Fibroblast of lung (primary cell): ENCODE measurements at regions not wholly inside any gene's neighbourhood (a gene's known extent, or its start where the extent isn't known, plus 50 kb on each side); places are given as distances from the start of the nearest gene placed in this dataset.

Experiments
- DNase-seq, 2 donors: peaks; one replicate each; pipeline versions ENCODE4 v3.0.0 to v3.0.0-alpha.2; 2010; ENCODE audit warnings: low read depth in 2 of 2
- H2AFZ ChIP-seq: 2 replicates; pipeline ENCODE4 v1.5.1; 2012; ENCODE audit warnings: low read length, control low read depth, inconsistent platforms
- H3K27ac ChIP-seq: 2 replicates; pipeline ENCODE4 v1.5.1; 2011; ENCODE audit warnings: low read length, control low read depth; ENCODE audit not compliant: insufficient read depth
- H3K27me3 ChIP-seq: 2 replicates; pipeline ENCODE4 v1.5.1; 2011; ENCODE audit warnings: mild to moderate bottlenecking, low read length; ENCODE audit not compliant: control insufficient read depth, insufficient read depth
- H3K36me3 ChIP-seq: 2 replicates; pipeline ENCODE4 v1.5.1; 2011; ENCODE audit warnings: low read length; ENCODE audit not compliant: control insufficient read depth, insufficient read depth
- H3K4me1 ChIP-seq: 2 replicates; pipeline ENCODE4 v1.5.1; 2011; ENCODE audit warnings: low read length; ENCODE audit not compliant: control insufficient read depth, insufficient read depth; ENCODE audit errors: extremely low read depth
- H3K4me2 ChIP-seq: 2 replicates; pipeline ENCODE4 v1.5.1; 2011; ENCODE audit warnings: low read length, control low read depth; ENCODE audit not compliant: insufficient read depth; ENCODE audit errors: extremely low read depth
- H3K4me3 ChIP-seq, 4 experiments: fragments of 200-600 bp in 1 of 4; sonication (generic) in 1 of 4; replicated peaks in 1 of 4; 2 replicates each; pipeline ENCODE4 v1.5.1; 2011 to 2016; ENCODE audit warnings: low read length in 4 of 4, low read depth in 3 of 4, mild to moderate bottlenecking in 3 of 4, control low read depth in 2 of 4, inconsistent platforms in 1 of 4, mixed read lengths in 1 of 4; ENCODE audit not compliant: insufficient read depth in 1 of 4; ENCODE audit errors: control extremely low read depth in 1 of 4
- H3K79me2 ChIP-seq: 2 replicates; pipeline ENCODE4 v1.5.1; 2012; ENCODE audit warnings: mild to moderate bottlenecking, low read length, inconsistent platforms; ENCODE audit not compliant: control insufficient read depth, insufficient read depth
- H3K9ac ChIP-seq: 2 replicates; pipeline ENCODE4 v1.5.1; 2011; ENCODE audit warnings: mild to moderate bottlenecking, low read length, control low read depth; ENCODE audit not compliant: insufficient read depth
- H3K9me3 ChIP-seq: 2 replicates; pipeline ENCODE4 v1.5.1; 2012; ENCODE audit warnings: low read depth, low read length; ENCODE audit not compliant: control insufficient read depth, insufficient read depth
- H4K20me1 ChIP-seq: 2 replicates; pipeline ENCODE4 v1.5.1; 2011; ENCODE audit warnings: low read length; ENCODE audit not compliant: control insufficient read depth, insufficient read depth; ENCODE audit errors: extremely low read depth
- EZH2 ChIP-seq: IDR thresholded peaks from 2 replicates; pipeline ENCODE4 v1.5.1; 2012; ENCODE audit warnings: low read length, control low read depth, mild to moderate bottlenecking; ENCODE audit errors: missing control alignments
- TF ChIP-seq, protein P1 (sequence below), 2 donors: IDR thresholded peaks in 1 of 2; conservative IDR thresholded peaks in 1 of 2; 1 replicate in 1 of 2; 2 replicates in 1 of 2; pipeline ENCODE4 v1.5.1; 2011 to 2012; ENCODE audit warnings: low read length in 2 of 2, control low read depth in 1 of 2, inconsistent platforms in 1 of 2, low read depth in 1 of 2, mild to moderate bottlenecking in 1 of 2

DNA sequence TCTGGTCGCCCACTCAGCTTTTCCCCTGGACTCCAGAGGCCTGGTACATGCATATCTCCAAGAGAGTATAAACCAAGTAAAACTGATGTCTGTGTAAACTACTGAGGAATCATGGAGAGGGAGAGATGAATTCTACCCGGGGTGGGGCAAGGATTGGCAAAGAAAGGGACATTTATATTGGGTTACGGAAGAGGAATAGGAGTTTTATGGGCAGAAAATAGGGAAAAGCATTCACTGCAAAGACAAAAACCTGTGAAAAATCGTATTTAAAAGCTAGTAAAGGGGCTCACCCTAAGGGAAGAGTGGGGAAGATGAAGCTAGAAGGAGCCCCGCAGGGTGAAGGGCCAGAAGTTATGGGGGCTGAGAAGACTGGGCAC is 248.0 kb upstream of the KLF4 start:
- Histone ChIP-seq H3K4me2 (peak overlapping the region; percentile 73), H3K36me3 (no peaks in the 10 kb centered on the region), H3K9me3 (no peaks in the 10 kb centered on the region), H3K27me3 (no peaks in the 10 kb centered on the region), H2AFZ (no peak overlapping the region), H4K20me1 (no peaks in the 10 kb centered on the region), H3K4me3 (no peak overlapping the region), H3K4me1 (peaks cover 35% of the 10 kb centered on the region), H3K27ac (peak overlapping the region; percentile 97), H3K79me2 (no peaks in the 10 kb centered on the region), H3K9ac (peak overlapping the region; percentile 39)
- no peak for DNase-seq
- no peak for TF ChIP-seq EZH2
- TF ChIP-seq, protein P1, sequence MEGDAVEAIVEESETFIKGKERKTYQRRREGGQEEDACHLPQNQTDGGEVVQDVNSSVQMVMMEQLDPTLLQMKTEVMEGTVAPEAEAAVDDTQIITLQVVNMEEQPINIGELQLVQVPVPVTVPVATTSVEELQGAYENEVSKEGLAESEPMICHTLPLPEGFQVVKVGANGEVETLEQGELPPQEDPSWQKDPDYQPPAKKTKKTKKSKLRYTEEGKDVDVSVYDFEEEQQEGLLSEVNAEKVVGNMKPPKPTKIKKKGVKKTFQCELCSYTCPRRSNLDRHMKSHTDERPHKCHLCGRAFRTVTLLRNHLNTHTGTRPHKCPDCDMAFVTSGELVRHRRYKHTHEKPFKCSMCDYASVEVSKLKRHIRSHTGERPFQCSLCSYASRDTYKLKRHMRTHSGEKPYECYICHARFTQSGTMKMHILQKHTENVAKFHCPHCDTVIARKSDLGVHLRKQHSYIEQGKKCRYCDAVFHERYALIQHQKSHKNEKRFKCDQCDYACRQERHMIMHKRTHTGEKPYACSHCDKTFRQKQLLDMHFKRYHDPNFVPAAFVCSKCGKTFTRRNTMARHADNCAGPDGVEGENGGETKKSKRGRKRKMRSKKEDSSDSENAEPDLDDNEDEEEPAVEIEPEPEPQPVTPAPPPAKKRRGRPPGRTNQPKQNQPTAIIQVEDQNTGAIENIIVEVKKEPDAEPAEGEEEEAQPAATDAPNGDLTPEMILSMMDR (conservative IDR thresholded peaks at IDR 0.05 in 1 of 2, IDR thresholded peaks at IDR 0.05 in 1 of 2; ENCODE audit: low read depth in 1 of 2, low read length in 2 of 2), result no peak

DNA sequence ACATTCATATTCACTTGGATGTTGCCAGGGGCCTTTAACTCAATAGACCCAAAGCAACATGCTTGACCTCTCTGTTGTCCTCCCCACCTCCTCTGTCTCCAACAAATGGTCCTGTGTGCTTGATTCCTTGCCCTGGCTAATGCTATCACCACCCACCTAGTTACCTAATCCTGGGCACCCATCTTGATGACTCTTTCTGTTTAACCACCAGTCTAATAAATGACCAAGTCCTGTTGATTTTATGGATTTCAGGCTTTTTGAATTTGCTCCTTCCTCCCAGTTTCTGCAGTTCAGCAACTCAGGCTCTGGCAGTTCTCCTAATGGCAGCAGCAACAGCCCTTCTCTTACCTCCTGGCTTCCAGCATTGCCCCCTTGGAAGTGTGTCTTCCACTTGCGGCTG is 246.3 kb upstream of the KLF4 start:
- Histone ChIP-seq H3K79me2 (no peaks in the 10 kb centered on the region), H3K4me3 (no peak overlapping the region), H3K27me3 (no peaks in the 10 kb centered on the region), H3K4me2 (no peak overlapping the region), H3K27ac (no peak overlapping the region), H3K9ac (no peak overlapping the region), H3K9me3 (no peaks in the 10 kb centered on the region), H2AFZ (no peak overlapping the region), H3K4me1 (peaks cover 40% of the 10 kb centered on the region), H4K20me1 (no peaks in the 10 kb centered on the region), H3K36me3 (no peaks in the 10 kb centered on the region)
- no peak for DNase-seq
- TF ChIP-seq, protein P1 (conservative IDR thresholded peaks at IDR 0.05 in 1 of 2, IDR thresholded peaks at IDR 0.05 in 1 of 2; ENCODE audit: low read depth in 1 of 2, low read length in 2 of 2), result no peak
- TF ChIP-seq EZH2, result no peak

DNA sequence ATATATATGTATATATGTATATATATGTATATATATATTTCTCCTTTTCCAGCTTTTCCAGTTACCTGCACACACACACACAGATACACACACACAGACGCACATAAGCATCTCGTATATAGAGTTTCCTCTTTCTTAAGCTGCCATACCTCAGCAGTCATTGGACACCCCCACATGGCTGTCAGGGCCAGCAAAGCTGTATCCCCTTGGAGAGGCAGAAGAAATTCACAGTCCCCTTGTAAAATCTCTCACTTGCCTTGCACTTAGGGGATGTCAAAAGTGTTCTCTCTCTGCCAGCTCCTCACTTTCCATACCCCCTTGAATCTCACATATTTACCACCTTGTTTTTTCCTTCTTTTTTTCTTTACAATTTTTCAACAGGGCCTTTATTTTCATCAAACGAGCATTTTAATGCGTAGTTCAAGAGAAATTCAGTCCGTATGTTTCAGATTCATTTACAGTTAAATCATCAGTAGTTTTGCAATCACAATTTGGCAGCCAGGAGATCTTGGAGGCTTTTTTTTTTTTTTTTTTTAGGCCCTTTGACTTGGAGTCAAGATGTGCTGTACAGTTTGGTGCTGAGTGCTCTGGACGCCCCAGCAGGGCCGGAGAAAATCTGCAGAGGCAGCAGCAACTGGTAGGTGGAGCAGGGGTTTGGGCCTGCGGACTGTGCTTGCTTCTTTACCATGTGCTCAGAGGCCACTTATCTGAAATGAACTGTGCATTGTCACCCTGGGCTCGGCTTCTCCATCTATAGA is 244.9 kb upstream of the KLF4 start:
- Histone ChIP-seq H3K4me1 (peaks cover 29% of the 10 kb centered on the region), H3K9me3 (no peaks in the 10 kb centered on the region), H3K4me2 (peak overlapping the region; percentile 61), H3K9ac (no peak overlapping the region), H3K27me3 (no peaks in the 10 kb centered on the region), H3K27ac (peak overlapping the region; percentile 89), H2AFZ (no peak overlapping the region), H3K36me3 (no peaks in the 10 kb centered on the region), H4K20me1 (no peaks in the 10 kb centered on the region), H3K4me3 (no peak overlapping the region), H3K79me2 (no peaks in the 10 kb centered on the region)
- no peak for TF ChIP-seq EZH2
- TF ChIP-seq, protein P1 (conservative IDR thresholded peaks at IDR 0.05 in 1 of 2, IDR thresholded peaks at IDR 0.05 in 1 of 2; ENCODE audit: low read depth in 1 of 2, low read length in 2 of 2), result peak in 1 of 2 donors; percentile 43
- DNase-seq, result peak; percentile 91 to 98
